ENCODE measurements at regions not wholly inside any gene's neighbourhood (a gene's known extent, or its start where the extent isn't known, plus 50 kb on each side); places are given as distances from the start of the nearest gene placed in this dataset.
"Not testable (repeated sequence)": the region's sequence is repeated elsewhere in the genome, so short reads cannot be mapped to it uniquely, and the experiment has no call there.

DNA sequence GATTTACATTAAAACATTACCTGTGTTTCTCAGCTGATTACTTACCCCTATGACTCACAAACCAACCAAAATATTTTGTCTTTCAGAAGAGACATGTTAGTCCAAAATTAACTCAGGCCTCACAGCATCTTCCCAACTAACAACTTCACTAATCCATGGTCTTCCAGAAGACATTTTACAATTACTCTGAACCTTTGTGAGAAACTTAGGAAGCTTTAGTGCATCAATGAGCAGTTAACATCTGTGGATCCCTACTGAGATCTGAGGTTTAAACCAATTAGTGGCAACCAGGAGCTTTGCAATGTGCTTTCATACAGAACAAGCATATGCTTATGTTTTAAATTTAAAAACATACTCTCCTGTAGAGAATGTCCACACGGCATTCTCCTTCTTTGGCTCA is 269.7 kb downstream of the UBE3D start:
- no peaks in the 10 kb centered on the region for H3K27me3 ChIP-seq
- 73 to 78% methylated on average over 1 of the region's 1 CpG for WGBS, 2 donors
- no peak overlapping the region for H3K27ac ChIP-seq
- no peak for DNase-seq
- H3K4me3 ChIP-seq = no peak overlapping the region
- H3K9me3 ChIP-seq = no peaks in the 10 kb centered on the region
- intact Hi-C loops (cut with DNase I) = no loop called here
- no peak for TF ChIP-seq POLR2A (IDR thresholded peaks at IDR 0.05)
- TF ChIP-seq, protein P1, sequence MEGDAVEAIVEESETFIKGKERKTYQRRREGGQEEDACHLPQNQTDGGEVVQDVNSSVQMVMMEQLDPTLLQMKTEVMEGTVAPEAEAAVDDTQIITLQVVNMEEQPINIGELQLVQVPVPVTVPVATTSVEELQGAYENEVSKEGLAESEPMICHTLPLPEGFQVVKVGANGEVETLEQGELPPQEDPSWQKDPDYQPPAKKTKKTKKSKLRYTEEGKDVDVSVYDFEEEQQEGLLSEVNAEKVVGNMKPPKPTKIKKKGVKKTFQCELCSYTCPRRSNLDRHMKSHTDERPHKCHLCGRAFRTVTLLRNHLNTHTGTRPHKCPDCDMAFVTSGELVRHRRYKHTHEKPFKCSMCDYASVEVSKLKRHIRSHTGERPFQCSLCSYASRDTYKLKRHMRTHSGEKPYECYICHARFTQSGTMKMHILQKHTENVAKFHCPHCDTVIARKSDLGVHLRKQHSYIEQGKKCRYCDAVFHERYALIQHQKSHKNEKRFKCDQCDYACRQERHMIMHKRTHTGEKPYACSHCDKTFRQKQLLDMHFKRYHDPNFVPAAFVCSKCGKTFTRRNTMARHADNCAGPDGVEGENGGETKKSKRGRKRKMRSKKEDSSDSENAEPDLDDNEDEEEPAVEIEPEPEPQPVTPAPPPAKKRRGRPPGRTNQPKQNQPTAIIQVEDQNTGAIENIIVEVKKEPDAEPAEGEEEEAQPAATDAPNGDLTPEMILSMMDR (IDR thresholded peaks at IDR 0.05) = no peak
- no peaks in the 10 kb centered on the region for H3K4me1 ChIP-seq
- no peaks in the 10 kb centered on the region for H3K36me3 ChIP-seq

DNA sequence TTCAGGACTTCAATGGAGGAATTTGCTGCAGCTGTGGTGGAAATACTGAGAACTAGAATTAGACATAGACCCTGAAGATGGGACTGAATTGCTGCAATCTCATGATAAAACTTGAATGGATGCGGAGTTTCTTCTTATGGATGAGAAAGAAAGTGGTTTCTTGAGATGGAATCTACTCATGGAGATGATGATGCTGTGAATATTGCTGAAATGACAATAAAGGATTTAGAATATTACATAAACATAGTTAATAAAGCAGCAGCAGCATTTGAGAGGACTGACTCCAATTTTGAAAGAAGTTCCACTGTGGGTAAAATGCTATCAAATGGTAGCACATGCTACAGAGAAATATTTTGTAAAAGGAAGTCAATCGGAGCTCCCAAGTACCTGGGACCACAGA is 264.6 kb downstream of the UBE3D start:
- no peak overlapping the region for H3K27ac ChIP-seq
- no peaks in the 10 kb centered on the region for H3K4me1 ChIP-seq
- DNase-seq = no peak
- H3K9me3 ChIP-seq = no peaks in the 10 kb centered on the region
- H3K4me3 ChIP-seq = no peak overlapping the region
- H3K36me3 ChIP-seq = no peaks in the 10 kb centered on the region
- no peaks in the 10 kb centered on the region for H3K27me3 ChIP-seq
- WGBS, 2 donors = 88% methylated on average over 2 of the region's 2 CpGs
- intact Hi-C loops (cut with DNase I) = no loop called here
- TF ChIP-seq POLR2A (IDR thresholded peaks at IDR 0.05) = no peak
- TF ChIP-seq, protein P1 (IDR thresholded peaks at IDR 0.05) = no peak

DNA sequence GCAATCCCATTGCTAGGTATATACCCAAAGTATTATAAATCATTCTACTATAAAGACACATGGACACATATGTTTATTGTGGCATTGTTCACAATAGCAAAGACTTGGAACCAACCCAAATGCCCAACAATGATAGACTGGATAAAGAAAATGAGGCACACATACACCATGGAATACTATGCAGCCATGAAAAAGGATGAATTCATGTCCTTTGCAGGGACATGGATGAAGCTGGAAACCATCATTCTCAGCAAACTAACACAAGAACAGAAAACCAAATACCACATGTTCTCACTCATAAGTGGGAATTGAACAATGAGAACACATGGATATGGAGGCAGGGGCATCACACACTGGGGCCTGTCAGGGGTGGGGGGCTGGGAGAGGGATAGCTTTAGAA is 249.4 kb downstream of the UBE3D start:
- intact Hi-C loops (cut with DNase I); H3K27me3 ChIP-seq; H3K9me3 ChIP-seq; H3K4me3 ChIP-seq; H3K4me1 ChIP-seq; DNase-seq; H3K27ac ChIP-seq; H3K36me3 ChIP-seq: not testable (repeated sequence)

DNA sequence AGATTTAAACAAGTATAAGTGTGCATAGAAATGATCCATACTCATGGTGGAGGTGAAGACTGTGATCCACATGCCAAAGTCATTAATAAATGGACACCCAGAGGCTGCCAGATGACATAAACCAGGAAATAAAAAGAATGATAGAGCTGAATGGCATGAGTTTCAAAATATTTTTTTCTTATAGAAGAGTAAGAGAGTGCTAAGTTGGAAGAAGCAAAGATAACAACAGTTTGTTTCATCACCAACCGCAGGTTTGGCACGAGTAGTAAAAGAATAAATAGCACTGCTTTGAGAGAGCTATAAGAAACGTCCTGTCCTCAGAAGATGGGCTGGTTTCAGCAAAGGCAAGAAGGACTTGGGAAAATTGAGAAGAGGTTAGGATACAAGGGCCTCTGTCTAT is 246.9 kb downstream of the UBE3D start:
- DNase-seq = no peak
- intact Hi-C loops (cut with DNase I) = no loop called here
- Histone ChIP-seq H3K4me3 (no peak overlapping the region), H3K9me3 (no peaks in the 10 kb centered on the region), H3K36me3 (no peaks in the 10 kb centered on the region), H3K27me3 (no peaks in the 10 kb centered on the region), H3K4me1 (no peaks in the 10 kb centered on the region), H3K27ac (no peak overlapping the region)
- no peak for TF ChIP-seq POLR2A (IDR thresholded peaks at IDR 0.05)
- TF ChIP-seq, protein P1 (IDR thresholded peaks at IDR 0.05) = no peak
- 57 to 63% methylated on average over 3 of the region's 3 CpGs for WGBS, 2 donors

DNA sequence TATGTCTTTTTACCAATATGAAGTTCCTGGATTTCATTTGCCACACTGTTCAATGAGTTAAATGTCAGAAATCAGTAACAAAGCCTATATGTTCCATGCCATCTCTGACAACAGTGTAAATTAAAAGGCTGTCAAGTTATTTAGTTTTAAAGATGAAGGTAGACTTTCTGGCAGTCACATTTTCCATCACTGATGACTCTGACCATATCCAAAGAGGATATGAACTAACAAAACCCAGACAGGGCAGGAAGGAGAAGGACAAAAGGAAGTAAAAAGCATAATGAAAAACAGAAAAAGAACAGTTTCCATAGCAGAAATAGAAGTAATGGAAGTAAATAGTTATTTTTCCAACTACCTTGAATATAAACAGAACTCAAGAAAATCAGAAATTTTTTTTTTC is 242.3 kb downstream of the UBE3D start:
- no peak overlapping the region for H3K27ac ChIP-seq
- no peak for DNase-seq
- TF ChIP-seq, protein P1 (IDR thresholded peaks at IDR 0.05) = no peak
- TF ChIP-seq POLR2A (IDR thresholded peaks at IDR 0.05) = no peak
- no peak overlapping the region for H3K4me3 ChIP-seq
- H3K4me1 ChIP-seq = no peaks in the 10 kb centered on the region
- no peaks in the 10 kb centered on the region for H3K36me3 ChIP-seq
- intact Hi-C loops (cut with DNase I) = no loop called here
- H3K9me3 ChIP-seq = no peaks in the 10 kb centered on the region
- H3K27me3 ChIP-seq = no peaks in the 10 kb centered on the region

DNA sequence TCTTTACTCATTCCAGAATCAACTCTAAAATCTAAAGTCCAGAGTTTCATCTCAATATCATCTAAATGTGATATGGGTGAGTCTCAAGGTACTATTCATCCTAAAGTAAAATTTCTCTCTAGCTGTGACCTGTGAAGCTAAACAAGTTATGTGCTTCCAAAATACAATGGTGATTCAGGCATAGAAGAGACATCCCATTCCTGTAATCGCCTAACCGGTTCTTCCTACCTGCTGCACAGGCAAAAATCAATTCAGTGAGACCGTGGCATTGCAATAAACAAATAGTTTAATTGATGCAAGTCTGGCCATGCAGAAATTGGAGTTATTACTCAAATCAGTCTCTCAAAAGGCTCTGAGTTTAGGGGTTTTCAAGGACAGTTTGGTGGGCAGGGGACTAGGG is 232.8 kb downstream of the UBE3D start:
- intact Hi-C loops (cut with DNase I) = no loop called here
- H3K27ac ChIP-seq = no peak overlapping the region
- TF ChIP-seq, protein P1 (IDR thresholded peaks at IDR 0.05) = no peak
- no peak for TF ChIP-seq POLR2A (IDR thresholded peaks at IDR 0.05)
- no peaks in the 10 kb centered on the region for H3K27me3 ChIP-seq
- H3K4me3 ChIP-seq = no peak overlapping the region
- no peak for DNase-seq
- peaks cover 0 to 13% (median 7%) of the 10 kb centered on the region in 3 donors for H3K4me1 ChIP-seq
- 27 to 56% methylated on average over 3 of the region's 3 CpGs for WGBS, 2 donors
- H3K36me3 ChIP-seq = no peaks in the 10 kb centered on the region
- H3K9me3 ChIP-seq = no peaks in the 10 kb centered on the region

Measured in esophagus squamous epithelium (tissue), 5 donors.